Spleen (tissue), 7 donors: ENCODE measurements at regions not wholly inside any gene's neighbourhood (a gene's known extent, or its start where the extent isn't known, plus 50 kb on each side); places are given as distances from the start of the nearest gene placed in this dataset.

Source experiments
- POLR2A ChIP-seq, 3 donors: fragments of 450-650 bp; IDR thresholded peaks; one replicate each; pipeline ENCODE4 v1.5.1; 2017; ENCODE audit warnings: antibody characterized with exemption in 3 of 3, mild to moderate bottlenecking in 1 of 3
- POLR2AphosphoS5 ChIP-seq, 3 donors: sonication (generic); formaldehyde crosslinking; IDR thresholded peaks; one replicate each; pipeline ENCODE4 v1.5.1; 2017; ENCODE audit warnings: antibody characterized with exemption in 3 of 3
- TF ChIP-seq, protein P1 (sequence below), 11 experiments: fragments of 200-600 bp in 7 of 11; fragments of 450-650 bp in 4 of 11; sonication (generic) in 4 of 11; IDR thresholded peaks in 8 of 11; conservative IDR thresholded peaks in 3 of 11; 1 replicate in 7 of 11; 2 replicates in 4 of 11; pipeline versions ENCODE4 v1.4.0 to v1.8.0; 2016 to 2021; ENCODE audit warnings: antibody characterized with exemption in 11 of 11, inconsistent platforms in 4 of 11, mild to moderate bottlenecking in 1 of 11
- donor health status: DM: no; HTN: no; CAD: no; lungs with moderate emphysema.
- donor health status: DM: no; HTN: no; CAD: no.
- donor health status: DM: no; HTN: no; CAD: no.

GRCh38 chr7:67794544-67794943, 797.9 kb downstream of the TYW1 start:
- TF ChIP-seq, protein P1, sequence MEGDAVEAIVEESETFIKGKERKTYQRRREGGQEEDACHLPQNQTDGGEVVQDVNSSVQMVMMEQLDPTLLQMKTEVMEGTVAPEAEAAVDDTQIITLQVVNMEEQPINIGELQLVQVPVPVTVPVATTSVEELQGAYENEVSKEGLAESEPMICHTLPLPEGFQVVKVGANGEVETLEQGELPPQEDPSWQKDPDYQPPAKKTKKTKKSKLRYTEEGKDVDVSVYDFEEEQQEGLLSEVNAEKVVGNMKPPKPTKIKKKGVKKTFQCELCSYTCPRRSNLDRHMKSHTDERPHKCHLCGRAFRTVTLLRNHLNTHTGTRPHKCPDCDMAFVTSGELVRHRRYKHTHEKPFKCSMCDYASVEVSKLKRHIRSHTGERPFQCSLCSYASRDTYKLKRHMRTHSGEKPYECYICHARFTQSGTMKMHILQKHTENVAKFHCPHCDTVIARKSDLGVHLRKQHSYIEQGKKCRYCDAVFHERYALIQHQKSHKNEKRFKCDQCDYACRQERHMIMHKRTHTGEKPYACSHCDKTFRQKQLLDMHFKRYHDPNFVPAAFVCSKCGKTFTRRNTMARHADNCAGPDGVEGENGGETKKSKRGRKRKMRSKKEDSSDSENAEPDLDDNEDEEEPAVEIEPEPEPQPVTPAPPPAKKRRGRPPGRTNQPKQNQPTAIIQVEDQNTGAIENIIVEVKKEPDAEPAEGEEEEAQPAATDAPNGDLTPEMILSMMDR (IDR thresholded peaks at IDR 0.05 in 8 of 11, conservative IDR thresholded peaks at IDR 0.05 in 3 of 11), result no peak
- no peak for TF ChIP-seq POLR2A (IDR thresholded peaks at IDR 0.05)
- no peak for TF ChIP-seq POLR2AphosphoS5 (IDR thresholded peaks at IDR 0.05)
